AG10803 (cell line): ENCODE measurements at regions not wholly inside any gene's neighbourhood (a gene's known extent, or its start where the extent isn't known, plus 50 kb on each side); places are given as distances from the start of the nearest gene placed in this dataset.

Experiments
- DNase-seq: peaks from one replicate; pipeline ENCODE4 v3.0.0; 2010; ENCODE audit warnings: low read depth
- H3K4me3 ChIP-seq: 2 replicates; pipeline ENCODE4 v1.5.1; 2011; ENCODE audit warnings: mild to moderate bottlenecking, low read length, control low read depth
- TF ChIP-seq, protein P1 (sequence below): conservative IDR thresholded peaks from 2 replicates; pipeline ENCODE4 v1.5.1; 2011; ENCODE audit warnings: mild to moderate bottlenecking, low read length, control low read depth, inconsistent platforms

DNA sequence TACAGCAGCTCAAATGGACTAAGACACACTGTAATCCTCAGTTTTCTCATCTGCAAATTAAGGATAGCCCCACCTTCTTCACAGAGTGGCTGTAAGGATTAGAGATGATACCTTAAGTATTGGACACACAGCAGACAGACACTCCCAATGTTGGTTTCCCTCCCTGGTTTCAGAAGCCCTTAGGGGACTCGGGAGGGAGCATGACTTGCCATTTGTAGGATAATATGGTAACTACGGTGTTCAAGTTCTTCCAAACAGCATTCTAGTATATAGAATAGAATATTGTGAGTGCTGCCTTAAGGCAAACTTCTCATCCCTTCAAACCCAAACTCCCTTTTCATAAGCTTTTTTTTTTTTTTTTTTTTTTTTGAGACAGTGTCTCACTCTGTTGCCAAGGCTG is 101.9 kb downstream of the COPRS start:
- no peak for DNase-seq
- TF ChIP-seq, protein P1, sequence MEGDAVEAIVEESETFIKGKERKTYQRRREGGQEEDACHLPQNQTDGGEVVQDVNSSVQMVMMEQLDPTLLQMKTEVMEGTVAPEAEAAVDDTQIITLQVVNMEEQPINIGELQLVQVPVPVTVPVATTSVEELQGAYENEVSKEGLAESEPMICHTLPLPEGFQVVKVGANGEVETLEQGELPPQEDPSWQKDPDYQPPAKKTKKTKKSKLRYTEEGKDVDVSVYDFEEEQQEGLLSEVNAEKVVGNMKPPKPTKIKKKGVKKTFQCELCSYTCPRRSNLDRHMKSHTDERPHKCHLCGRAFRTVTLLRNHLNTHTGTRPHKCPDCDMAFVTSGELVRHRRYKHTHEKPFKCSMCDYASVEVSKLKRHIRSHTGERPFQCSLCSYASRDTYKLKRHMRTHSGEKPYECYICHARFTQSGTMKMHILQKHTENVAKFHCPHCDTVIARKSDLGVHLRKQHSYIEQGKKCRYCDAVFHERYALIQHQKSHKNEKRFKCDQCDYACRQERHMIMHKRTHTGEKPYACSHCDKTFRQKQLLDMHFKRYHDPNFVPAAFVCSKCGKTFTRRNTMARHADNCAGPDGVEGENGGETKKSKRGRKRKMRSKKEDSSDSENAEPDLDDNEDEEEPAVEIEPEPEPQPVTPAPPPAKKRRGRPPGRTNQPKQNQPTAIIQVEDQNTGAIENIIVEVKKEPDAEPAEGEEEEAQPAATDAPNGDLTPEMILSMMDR = no peak
- no peak overlapping the region for H3K4me3 ChIP-seq

DNA sequence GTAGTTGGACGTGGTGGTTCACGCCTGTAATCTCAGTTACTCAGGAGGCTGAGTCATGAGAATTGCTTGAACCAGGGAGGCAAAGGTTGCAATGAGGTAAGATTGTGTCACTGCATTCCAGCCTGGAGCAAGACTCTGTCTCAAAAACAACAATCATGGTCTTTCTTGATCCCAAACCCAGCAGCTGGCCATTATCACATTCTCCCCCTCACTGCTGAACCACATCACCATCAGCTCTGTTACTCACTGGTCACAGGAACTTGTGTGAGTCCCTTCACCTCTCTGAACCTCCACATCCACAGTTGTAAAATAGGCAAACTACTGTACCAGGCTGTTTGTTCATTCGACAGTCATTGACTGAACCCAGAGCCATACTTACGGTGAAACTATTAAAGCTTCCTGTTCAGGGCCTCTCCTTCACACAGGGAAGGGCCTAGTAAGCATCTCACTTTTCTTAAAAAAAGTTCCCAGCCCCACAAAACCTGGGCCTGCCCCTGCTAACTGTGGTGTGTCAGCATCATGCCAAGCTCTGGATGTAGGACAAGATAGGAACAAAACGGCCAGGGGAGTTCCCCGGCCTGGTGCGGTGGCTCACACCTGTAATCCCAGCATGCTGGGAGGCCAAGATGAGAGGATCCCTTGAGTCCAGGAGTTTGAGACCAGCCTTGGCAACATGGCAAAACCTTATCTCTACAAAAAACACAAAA is 104.7 kb downstream of the COPRS start:
- DNase-seq = peak; percentile 78

DNA sequence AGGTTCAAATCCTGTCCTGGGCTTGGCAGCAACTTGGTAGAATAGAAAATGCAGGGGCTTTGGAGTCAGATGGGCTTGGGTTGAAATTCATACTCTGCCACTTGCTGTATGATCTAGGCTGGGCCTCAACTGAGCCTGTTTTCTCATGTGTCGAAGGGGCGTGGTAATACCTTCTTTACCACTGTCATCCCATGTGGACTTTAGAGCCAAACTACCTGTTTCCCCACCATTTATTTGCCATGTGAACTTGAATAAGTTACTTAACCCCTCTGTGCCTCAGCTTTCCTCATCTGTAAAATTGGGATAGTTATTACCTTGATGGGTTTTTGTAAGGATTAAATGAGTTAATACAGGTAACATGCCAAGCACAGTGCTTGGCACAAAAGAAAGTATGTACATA is 106.0 kb downstream of the COPRS start:
- TF ChIP-seq, protein P1 = no peak
- DNase-seq = no peak
- no peak overlapping the region for H3K4me3 ChIP-seq

More for the DNA sequence above, 104.7 kb downstream of the COPRS start:
- TF ChIP-seq, protein P1 = no peak
- H3K4me3 ChIP-seq = no peak overlapping the region

DNA sequence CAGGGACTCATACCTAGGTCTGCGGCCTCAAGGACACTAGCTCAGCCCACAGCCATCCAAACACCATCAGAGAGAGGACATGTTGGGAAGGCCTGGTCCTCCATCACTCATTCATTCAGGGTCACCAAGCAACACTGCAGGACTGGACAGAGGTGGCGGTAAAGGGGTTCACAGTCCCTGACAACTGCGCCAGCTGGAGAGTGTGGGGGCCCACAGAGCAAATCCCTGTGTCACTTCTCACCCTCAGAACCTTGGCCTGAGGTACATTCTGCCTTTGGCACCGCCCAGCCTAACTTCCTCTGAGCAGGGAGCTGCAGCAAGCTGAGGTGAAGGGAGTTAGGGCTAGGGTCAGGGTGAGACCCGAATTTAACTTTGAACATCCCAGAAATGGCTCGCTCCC is 106.5 kb downstream of the COPRS start:
- DNase-seq = no peak
- TF ChIP-seq, protein P1 = no peak
- H3K4me3 ChIP-seq = no peak overlapping the region

DNA sequence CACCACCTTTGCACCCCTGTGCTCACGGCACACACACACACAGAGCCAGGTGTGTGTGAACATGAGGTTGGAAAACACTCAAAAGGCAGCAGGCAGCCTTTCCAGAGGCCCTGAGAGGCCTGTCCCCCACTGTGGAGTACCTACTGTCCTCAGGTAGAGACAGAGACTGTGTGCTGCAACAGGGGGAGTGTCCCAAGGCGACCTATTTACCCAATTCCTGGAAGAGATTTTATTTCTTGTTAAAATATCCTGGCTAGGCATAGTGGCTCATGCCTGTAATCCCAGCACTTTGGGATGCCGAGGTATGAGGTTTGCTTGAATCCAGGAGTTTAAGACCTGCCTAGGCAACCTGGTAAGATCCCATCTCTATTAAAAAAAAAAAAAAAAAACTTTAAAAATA is 108.5 kb downstream of the COPRS start:
- no peak overlapping the region for H3K4me3 ChIP-seq
- no peak for DNase-seq

DNA sequence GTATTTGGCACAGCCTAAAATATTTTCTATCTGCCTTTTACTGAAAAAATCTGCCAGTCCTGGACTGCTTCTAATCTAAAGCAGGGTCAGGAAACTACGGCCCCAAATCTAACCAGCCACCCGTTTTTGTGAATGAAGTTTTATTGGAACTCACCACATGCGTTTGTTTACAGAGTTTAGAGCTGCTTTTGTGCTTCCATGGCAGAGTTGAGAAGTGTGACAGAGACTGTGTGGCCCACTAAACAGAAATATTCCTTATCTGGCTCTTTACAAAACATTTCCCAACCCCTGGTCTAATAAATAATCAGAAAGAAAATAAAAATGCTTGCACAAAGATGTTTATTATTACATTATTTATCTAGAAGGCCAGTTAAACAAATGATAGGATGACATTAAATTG is 110.2 kb downstream of the COPRS start:
- TF ChIP-seq, protein P1 = no peak
- DNase-seq = no peak
- H3K4me3 ChIP-seq = no peak overlapping the region

More for the DNA sequence above, 108.5 kb downstream of the COPRS start:
- TF ChIP-seq, protein P1 = no peak

DNA sequence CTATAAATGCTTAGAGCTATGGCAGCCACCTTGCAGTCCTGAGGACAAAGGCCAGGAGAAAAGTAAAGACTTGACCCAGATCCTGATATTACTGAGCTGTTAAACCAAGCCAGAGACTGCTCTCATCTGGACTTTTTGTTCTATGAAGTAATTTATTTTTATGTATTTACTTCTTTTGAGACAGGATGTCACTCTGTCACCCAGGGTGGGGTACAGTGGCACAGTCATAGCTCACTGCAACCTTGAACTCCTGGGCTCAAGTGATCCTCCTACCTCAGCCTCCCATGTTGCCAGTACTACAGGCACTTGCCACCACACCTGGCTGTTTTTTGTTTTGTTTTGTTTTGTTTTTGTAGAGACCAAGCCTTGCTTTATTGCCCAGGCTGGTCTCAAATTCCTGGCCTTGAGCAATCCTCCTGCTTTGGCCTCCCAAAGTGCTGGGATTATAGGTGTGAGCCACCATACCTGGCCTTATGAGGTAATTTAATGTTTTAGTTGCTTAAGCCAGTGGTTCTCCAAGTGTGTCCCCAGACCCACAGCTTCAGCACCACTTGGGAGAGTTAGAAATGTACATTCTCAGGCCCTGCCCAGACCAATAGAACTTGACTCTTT is 112.1 kb downstream of the COPRS start:
- no peak for DNase-seq
- no peak overlapping the region for H3K4me3 ChIP-seq
- TF ChIP-seq, protein P1 = no peak
